CD4-positive, alpha-beta T cell treated with Interleukin-17A for 1 hour (primary cell): ENCODE measurements at regions not wholly inside any gene's neighbourhood (a gene's known extent, or its start where the extent isn't known, plus 50 kb on each side); places are given as distances from the start of the nearest gene placed in this dataset.
"Not testable (repeated sequence)": the region's sequence is repeated elsewhere in the genome, so short reads cannot be mapped to it uniquely, and the experiment has no call there.

Experiments used
- DNase-seq: peaks from one replicate; pipeline ENCODE4 v3.0.0-alpha.2; 2020

- no peak for DNase-seq
Observed at GRCh38 chr18:78431606-78432005, 548.0 kb upstream of the SALL3 start.

DNA sequence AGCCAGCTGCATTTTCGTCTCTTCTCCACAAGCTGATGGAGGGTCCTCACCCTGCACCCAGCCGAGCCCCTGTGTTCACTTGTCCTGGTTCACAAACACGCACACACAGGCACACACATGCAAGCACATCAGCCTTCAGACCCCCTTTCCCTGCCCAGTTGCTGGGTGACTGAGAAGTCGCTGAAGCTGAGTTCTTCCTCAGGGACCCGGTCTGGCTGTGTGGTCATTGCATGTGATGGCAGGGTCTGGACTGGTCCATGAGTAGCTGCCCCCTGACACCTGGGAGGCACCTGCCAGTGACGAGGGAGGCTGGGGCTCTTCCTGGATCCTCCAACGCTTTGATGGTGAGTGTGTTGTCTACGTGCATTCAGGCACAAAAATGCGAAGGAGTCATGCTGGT lies 546.1 kb upstream of the SALL3 start:
- no peak for DNase-seq

DNA sequence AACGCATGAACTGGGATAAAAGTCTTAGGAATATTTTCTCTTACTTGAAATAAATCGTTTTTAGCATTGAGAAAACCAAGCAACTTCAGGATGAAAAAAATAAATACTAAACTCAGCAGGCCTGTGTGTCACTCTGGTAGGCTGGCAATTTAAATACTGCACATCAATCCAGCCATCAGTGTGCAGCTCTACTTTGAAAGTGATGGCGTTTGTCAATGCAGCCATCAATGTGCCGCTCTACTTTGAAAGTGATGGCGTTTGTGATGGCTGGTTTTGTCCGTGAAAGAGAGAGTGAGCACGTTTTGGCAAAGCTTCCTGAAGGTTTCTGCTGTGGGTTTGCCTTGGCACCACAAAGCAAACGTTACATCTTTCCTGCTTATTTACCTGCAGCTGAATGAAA lies 543.5 kb upstream of the SALL3 start:
- no peak for DNase-seq

DNA sequence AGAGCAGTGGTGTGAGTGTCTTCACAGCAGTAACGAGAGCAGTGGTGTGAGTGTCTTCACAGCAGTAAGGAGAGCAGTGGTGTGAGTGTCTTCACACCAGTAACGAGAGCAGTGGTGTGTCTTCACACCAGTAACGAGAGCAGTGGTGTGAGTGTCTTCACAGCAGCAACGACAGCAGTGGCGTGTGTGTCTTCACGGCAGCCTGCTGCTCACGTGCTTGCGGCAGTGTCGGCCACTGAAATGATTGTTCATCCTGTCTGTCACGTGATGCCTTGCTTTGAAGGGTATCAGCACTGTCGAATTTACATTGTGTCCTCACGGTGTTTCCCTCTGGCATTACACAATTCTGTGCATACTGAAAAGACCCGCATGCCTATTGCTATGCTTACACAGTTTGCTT lies 541.4 kb upstream of the SALL3 start:
- DNase-seq: not testable (repeated sequence)

DNA sequence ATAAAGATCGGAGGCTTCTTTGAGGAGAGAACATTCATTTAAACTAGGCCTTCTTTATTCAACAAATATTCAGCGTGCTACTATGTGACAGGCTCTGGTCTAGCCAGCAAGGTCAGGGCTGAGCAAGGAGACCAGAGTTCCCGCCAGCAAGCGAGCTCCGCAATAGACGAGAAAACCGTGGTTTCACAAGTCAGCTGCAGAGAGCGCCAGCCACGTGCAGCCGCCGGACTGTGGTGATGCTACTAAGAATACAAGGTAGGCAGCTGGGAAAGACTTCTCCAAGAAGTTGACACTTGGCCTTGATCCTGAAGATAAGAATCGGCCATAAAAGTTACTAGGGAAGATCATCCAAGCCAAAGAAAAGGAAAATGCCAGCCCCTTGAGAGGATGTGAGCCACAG lies 533.7 kb upstream of the SALL3 start:
- no peak for DNase-seq

GRCh38 chr18:78447211-78447610 lies 532.4 kb upstream of the SALL3 start:
- DNase-seq: no peak

- DNase-seq: no peak
Observed at GRCh38 chr18:78448106-78448505, 531.5 kb upstream of the SALL3 start.

DNA sequence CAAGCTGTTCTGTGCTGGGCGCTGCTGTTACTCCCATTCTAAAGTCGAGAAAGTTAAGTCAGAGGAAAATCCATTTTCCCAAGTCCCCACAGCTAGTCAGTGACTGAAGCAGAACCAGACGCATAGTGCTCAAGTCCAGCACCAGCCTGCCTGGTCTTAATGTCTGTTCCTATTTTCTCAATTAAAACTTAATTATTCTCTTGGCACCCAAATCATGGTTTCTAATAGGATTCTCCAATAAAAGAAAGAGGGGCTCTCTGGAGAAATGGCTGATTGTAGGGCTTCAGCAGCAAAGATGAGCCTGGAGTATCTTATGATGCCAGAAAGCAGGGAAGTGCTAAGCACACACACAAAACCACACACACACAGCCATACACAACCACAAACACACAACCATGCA lies 531.0 kb upstream of the SALL3 start:
- no peak for DNase-seq

- DNase-seq: no peak
Observed at GRCh38 chr18:78454221-78454620, 525.4 kb upstream of the SALL3 start.

- no peak for DNase-seq
Observed at GRCh38 chr18:78455386-78455785, 524.2 kb upstream of the SALL3 start.

DNA sequence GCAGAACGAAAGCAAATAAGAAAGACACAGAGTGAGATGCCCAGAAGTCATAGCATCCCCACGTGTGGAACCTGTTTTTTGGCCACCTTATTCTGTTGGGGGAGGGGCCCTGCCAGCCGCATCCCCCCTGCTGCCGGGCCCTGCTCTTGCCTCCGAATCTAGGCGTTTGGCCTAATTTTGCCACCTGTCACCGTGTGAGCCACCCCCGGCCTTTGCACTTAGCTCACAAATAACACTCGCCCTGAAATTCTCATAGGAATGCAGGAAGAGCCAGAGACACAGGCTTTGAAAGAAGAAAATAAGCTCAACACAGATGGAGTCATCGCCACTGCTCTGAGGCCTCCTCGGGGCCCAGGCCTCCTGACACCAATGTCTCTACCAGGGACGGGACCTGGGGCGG lies 522.6 kb upstream of the SALL3 start:
- DNase-seq: no peak

- DNase-seq: no peak
Observed at GRCh38 chr18:78457731-78458130, 521.9 kb upstream of the SALL3 start.

- DNase-seq: no peak
Observed at GRCh38 chr18:78458356-78458755, 521.3 kb upstream of the SALL3 start.

- DNase-seq: no peak
Observed at GRCh38 chr18:78459668-78460067, 520.0 kb upstream of the SALL3 start.

DNA sequence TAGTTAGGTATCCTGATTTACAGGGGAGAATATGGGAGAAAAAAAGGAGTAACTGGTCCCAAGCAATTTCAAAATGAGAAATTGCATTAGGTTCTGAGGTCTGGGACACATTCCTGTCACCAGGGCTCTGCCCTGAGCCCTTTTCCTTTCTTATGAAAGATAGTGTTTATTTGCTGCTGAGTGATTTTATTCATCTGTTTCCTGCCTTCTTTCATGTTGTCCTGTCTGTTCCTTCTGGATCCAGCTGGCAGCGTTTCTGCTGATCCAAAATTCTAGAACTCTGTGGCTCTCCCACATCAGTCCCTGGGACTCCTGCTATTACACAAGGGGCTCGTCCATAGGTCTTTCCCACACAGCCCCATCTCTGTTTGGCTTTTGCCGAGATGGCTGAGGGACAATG lies 519.1 kb upstream of the SALL3 start:
- no peak for DNase-seq

DNA sequence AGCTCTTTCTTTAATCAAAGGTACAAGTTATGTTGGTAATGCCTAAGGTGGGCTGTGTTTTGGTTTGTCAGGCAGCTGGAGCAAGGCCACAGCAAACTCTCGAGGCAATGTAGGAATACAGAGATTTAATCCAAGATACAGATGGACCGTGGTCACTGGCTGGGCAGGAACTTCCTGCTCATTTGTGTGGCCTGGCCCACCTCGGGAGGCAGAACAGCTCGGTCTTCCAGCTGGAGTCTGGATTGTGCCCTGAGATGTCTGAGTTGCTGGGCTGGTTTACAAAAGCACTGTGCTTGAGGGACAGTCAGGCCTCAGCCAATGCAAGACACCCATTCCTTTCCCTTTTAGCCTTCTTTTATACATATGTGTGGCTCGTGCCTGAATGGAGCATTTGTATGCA lies 506.1 kb upstream of the SALL3 start:
- no peak for DNase-seq

- DNase-seq: no peak
Observed at GRCh38 chr18:78477840-78478239, 501.8 kb upstream of the SALL3 start.

DNA sequence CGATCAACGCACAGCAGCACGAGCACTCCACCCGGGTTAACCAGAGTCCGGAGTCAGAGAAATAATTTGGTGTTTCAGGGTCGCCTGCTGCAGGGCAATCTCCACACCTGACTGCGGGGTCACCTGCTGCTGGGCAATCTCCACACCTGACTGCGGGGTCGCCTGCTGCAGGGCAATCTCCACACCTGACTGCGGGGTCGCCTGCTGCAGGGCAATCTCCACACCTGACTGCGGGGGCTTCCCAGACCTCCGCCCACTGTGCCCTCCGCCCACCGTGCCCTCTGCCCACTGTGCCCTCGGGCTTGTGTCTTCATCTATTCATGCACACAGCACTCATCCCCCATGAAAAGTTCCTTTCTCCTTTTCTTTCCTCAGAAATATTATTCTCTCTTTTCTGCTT lies 500.2 kb upstream of the SALL3 start:
- no peak for DNase-seq

DNA sequence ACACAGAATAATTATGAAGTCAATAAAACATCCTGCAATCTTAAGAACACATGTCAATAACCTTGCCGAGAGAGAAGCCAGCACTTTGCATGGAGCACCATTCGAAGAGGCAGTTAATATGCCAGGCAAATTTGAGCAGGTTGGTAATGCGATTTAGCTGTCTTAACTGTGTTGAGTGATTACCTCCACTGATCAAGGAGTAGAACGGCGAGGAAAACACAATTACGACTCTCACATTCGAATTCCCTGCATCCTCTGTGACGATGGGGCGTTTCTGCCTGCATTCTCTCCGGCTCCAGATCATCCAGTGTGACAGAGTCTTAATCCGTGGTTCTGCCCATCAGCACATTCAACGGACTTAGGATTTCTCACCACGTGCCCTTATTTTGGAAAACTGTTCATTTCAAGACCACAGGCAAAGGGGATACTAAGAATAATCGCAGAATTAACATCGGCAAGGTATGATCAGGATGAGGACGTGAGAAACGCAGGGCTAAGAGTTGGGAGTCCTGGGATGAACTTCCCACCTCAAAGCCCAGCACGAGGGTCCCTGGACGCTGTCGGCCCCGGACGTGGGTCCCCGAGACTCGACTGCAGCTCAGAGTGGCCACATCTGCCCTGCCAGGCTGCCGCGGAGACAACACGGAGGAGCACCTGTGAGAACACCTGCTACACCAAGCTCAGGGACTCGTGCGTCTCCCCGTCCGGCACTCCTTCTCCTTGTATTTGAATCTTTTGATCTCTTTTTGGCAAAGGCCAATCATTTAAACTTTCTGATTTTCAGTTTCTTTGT lies 499.2 kb upstream of the SALL3 start:
- no peak for DNase-seq

GRCh38 chr18:78482378-78482777 lies 497.2 kb upstream of the SALL3 start:
- no peak for DNase-seq

- no peak for DNase-seq
Observed at GRCh38 chr18:78487649-78488048, 492.0 kb upstream of the SALL3 start.

DNA sequence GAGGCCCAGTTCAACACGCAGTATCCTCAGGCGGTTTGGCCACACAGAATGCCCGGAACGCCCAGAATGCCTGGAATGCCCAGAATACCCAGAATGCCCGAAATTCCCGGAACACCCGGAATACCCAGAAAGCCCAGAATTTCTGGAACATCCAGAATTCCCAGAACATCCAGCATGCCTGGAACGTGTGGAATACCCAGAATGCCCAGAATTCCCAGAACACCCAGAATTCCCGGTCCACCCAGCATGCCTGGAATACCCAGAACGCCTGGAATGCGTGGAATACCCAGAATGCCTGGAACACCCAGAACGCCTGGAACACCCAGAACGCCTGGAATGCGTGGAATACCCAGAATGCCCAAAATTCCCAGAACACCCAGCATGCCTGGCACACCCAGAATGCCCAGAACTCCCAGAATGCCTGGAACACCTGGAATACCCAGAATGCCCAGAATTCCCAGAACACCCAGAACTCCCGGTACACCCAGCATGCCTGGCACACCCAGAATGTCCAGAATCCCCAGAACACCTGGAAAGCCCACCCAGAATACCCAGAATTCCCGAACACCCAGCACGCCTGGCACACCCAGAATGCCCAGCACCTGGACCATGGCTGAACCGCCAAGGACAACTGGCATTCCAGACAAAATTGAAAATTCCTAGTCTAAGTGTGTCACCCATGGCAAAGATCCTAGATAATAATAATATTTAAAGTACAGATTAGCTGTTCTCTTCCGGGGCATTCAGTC lies 487.4 kb upstream of the SALL3 start:
- no peak for DNase-seq

DNA sequence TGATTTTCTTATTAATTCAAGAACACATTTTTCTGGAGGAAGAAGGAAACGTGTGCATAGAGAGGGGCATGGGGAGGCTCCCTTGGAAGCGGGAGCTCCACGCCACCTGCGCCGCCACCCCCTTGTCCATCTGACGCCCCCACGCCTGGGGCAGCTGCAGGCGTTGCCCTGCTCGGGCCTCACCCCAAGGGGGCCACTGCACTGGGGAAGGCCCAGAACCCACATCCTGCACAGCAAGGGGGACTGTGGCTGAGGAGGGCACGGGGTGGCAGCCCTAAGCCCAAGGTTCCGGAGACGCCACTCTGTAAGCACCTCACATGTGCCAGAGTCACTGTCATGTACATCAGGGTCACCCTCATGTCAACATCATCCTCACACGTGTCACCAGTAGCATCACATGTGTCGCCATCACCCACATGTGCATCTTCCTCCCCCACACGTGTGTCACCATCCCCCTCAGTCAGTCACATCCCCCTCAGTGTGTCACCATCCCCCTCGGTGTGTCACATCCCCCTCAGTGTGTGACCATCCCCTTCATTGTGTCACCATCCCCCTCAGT lies 486.7 kb upstream of the SALL3 start:
- DNase-seq: no peak

DNA sequence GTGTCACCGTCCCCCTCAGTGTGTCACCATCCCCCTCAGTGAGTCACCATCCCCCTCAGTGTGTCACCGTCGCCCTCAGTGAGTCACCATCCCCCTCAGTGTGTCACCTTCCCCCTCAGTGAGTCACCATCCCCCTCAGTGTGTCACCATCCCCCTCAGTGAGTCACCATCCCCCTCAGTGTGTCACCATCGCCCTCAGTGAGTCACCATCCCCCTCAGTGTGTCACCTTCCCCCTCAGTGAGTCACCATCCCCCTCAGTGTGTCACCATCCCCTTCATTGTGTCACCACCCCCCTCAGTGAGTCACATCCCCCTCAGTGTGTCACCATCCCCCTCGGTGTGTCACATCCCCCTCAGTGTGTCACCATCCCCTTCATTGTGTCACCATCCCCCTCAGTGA lies 486.1 kb upstream of the SALL3 start:
- not testable (repeated sequence) for DNase-seq
